GM21825 (cell line): ENCODE measurements at regions not wholly inside any gene's neighbourhood (a gene's known extent, or its start where the extent isn't known, plus 50 kb on each side); places are given as distances from the start of the nearest gene placed in this dataset.
A peak's percentile ranks its signal among the peaks of the same experiment; 100 is the strongest.

Source experiments
- ATAC-seq: cut with Tn5 transposase; IDR thresholded peaks from one replicate; pipeline ENCODE4 v1.9.1; 2021; ENCODE audit warnings: mild to moderate bottlenecking, moderate library complexity; ENCODE audit not compliant: unreplicated experiment

DNA sequence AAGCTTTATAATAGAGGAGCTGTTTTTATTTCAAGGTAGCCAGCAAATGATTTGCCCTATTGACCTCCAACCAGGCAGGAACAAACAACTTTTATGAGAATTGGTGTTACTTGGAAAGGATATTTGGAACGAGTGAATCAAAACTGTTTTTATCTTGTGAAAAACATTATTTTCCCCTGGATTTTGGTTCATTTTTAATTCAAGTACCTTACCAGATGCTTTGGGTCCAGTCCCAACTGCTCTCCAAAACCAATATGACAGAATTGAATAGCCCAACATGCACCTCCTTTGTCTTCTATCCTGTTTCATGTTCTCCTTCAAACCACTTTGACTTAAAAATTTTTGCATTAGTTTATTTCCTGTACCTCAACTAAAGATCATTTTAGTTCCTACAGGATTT lies 178.6 kb upstream of the RBMS1 start:
- no peak for ATAC-seq

GRCh38 chr2:160674146-160674750 lies 180.6 kb upstream of the RBMS1 start:
- ATAC-seq: no peak

- ATAC-seq: no peak
These were observed 186.1 kb upstream of the RBMS1 start for GRCh38 chr2:160679686-160680085.

- no peak for ATAC-seq
These were observed 186.7 kb upstream of the RBMS1 start for GRCh38 chr2:160680294-160680693.

- no peak for ATAC-seq
These were observed 187.4 kb upstream of the RBMS1 start for GRCh38 chr2:160680974-160681373.

GRCh38 chr2:160683206-160683605 lies 189.6 kb upstream of the RBMS1 start:
- no peak for ATAC-seq

- no peak for ATAC-seq
These were observed 194.0 kb upstream of the RBMS1 start for GRCh38 chr2:160687629-160688028.

DNA sequence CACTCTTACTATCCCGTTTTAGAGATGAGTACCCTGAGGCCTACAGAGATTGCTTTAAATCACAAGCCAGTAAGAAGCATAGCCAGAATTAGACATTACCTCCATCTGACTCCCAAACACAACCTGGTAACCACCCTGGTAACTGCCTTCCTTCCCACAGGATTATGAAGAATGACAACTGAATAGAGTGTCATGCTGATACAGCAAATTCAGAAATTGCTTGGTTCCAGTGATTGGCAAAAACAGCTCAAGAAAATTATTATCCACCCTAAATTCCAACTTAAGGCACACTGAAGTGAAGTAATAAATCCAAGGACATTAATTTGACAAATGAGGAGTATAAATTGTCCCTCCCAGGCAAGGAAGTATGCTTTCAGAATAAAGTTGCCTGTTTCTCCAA lies 195.8 kb upstream of the RBMS1 start:
- ATAC-seq: no peak

GRCh38 chr2:160694221-160694620 lies 200.6 kb upstream of the RBMS1 start:
- no peak for ATAC-seq

GRCh38 chr2:160694631-160695030 lies 201.0 kb upstream of the RBMS1 start:
- no peak for ATAC-seq

DNA sequence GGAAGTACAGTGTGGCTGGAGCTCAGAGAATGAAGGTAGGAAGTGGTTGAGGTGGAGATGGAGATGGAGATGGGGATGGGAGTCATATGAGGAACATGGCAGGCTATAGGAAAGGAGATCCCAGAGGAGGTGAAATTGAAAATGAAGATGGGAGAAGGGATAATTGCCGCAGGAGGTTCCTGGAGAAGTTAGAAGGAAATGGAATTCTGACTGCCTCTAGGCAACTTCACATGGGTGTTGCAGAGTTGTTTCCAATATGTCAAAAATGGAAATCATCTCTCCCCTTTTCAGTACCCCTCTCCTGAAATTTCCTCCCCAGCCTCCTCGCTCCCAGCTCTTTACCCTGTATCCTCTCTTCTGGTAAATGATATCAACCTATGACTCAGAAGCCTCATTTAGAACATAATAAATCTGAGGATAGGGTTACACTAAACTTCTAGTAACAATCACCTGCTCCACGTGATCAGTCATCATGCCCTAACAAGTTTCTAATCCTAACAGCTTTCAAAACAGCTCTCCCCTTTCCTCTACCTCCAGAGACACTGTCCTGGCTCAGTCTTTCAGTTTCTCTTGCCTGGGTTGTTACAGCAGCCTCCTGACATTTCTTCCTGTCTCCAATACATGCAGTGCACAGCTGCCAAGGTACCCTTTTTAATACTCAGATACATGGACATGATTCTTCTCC lies 201.9 kb upstream of the RBMS1 start:
- no peak for ATAC-seq

- ATAC-seq: no peak
These were observed 202.5 kb upstream of the RBMS1 start for GRCh38 chr2:160696087-160696452.

DNA sequence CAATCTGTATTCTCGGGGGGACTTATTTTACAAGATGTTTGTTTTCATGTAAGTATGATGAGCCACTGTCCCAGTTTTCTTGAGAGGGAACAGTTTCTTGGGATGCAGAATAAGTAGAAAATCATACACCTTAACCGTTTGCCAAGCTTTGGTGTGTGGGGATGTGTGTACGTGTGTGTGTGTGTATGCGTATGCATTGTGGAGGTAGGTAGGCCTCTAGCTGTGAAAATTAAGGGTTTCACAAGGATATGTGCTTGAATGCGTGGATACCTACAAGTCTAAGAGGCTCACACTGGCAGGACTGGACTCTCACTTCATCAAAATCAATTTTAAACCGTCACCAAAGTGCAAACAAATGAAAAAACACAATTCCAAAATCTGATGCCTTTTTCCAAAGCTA lies 204.2 kb upstream of the RBMS1 start:
- no peak for ATAC-seq

DNA sequence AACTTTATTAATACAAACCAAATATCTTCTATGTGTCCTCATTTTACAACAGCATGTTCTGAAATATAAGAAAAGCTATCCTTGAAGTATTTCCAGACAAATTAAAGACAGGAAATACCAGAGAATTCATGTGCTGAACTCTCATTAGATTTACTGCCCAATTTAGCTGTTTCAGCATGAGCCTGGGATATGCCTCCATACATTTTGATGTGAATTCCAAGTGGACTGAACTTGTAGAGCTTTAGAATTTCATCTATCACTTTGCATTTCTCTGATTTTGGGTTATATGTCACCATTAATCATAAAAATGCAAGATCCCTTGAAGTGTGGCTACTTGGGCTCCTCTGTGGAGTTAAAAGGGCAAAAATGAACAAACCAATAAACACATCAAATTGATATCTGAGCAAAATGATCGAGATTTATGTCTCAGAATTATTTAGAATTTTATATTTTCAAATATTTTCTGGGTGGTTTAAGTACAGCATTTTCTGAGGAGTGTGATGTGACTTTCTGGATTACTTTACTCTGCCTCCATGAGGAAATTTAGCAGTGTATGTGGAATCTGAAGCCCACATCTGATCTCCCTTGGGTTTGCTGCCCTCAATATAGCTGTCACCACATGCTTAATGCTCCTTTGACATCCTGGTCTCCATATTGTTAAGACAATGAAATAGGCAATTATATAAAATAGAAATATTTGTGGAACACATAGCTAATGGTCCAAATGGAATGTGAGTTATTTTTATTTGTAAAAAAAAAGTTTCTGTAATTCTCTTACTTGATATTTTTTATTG lies 206.6 kb upstream of the RBMS1 start:
- ATAC-seq: no peak

GRCh38 chr2:160701822-160702221 lies 208.2 kb upstream of the RBMS1 start:
- ATAC-seq: no peak

DNA sequence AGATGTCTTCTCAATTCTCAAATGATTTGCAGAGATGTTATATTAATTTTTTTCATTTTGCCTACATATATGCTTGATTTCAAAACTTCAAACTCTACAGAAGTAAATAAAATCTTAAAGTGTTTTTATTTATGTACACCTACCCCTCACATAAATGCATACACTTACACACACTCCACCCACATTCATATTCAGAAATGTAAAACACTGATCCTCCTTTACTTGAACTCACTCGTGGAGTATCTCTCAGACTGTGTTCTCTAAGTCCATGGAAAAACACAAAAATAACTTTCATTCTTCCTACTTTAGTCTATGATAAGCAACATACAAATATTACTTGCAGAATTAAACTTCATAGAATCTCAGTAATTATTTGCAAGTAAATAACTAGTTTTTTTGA lies 209.1 kb upstream of the RBMS1 start:
- no peak for ATAC-seq

- peak; percentile 89 for ATAC-seq
These were observed 210.3 kb upstream of the RBMS1 start for GRCh38 chr2:160703648-160704585.

DNA sequence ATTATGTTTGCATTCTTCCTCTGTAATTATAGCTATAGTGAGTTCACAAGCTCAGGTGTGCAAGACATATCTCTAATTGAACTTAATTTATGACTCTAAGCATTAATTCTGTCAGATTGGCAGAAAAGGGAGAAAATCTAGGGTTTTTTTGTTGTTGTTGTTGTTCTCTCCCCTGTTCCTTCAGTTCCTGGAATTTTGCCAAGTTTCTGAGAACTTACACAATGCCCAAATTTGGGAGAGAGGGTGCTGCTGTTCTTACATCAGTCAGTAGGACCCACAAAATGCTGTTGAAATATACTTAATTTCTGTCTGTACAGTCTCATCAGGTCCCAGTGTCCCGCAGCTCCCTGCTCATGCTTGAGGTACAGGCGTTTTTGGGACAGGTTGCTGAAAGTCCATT lies 221.8 kb upstream of the RBMS1 start:
- ATAC-seq: no peak

DNA sequence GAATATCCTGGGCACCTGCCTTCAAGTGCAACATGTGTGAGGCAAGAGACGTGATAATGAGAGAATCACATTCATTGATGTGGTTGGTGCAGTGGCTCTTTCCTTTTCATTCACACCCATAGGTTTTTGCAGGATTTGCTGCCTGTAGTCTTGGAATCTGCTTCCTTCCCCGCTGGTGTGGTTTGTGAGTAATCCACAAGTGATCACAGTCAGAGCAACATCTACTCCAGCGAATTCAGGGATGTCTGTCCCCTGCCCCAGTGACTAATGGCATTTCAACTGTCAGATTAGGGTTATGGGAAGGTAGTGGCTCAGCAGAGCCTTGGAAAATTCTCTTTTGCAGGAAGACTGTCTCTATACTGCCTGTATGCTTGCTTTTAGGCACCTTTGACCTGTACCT lies 225.5 kb upstream of the RBMS1 start:
- ATAC-seq: no peak

DNA sequence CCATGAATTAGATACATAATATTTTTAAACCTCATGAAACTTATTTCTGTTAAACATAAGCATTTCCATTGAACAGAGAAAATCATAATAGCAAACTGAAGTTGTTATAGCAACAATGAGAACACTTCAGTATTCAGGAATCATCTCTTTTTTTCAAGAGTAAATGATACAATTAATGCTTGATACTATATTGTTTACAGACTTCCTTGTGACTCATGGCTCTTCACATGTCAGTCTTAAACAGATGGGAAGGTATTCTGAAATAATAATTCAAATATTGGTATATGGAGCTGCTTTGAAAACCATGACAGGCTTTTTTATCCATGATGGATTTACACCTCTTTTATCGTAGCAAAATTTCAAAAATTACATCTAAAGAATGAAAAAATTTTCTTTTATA lies 226.5 kb upstream of the RBMS1 start:
- no peak for ATAC-seq
